Fibroblast of lung (primary cell): ENCODE measurements at regions not wholly inside any gene's neighbourhood (a gene's known extent, or its start where the extent isn't known, plus 50 kb on each side); places are given as distances from the start of the nearest gene placed in this dataset.
"Not testable (repeated sequence)": the region's sequence is repeated elsewhere in the genome, so short reads cannot be mapped to it uniquely, and the experiment has no call there.

Experiments
- DNase-seq, 2 donors: peaks; one replicate each; pipeline versions ENCODE4 v3.0.0 to v3.0.0-alpha.2; 2010; ENCODE audit warnings: low read depth in 2 of 2
- H2AFZ ChIP-seq: 2 replicates; pipeline ENCODE4 v1.5.1; 2012; ENCODE audit warnings: low read length, control low read depth, inconsistent platforms
- H3K27ac ChIP-seq: 2 replicates; pipeline ENCODE4 v1.5.1; 2011; ENCODE audit warnings: low read length, control low read depth; ENCODE audit not compliant: insufficient read depth
- H3K27me3 ChIP-seq: 2 replicates; pipeline ENCODE4 v1.5.1; 2011; ENCODE audit warnings: mild to moderate bottlenecking, low read length; ENCODE audit not compliant: control insufficient read depth, insufficient read depth
- H3K36me3 ChIP-seq: 2 replicates; pipeline ENCODE4 v1.5.1; 2011; ENCODE audit warnings: low read length; ENCODE audit not compliant: control insufficient read depth, insufficient read depth
- H3K4me1 ChIP-seq: 2 replicates; pipeline ENCODE4 v1.5.1; 2011; ENCODE audit warnings: low read length; ENCODE audit not compliant: control insufficient read depth, insufficient read depth; ENCODE audit errors: extremely low read depth
- H3K4me2 ChIP-seq: 2 replicates; pipeline ENCODE4 v1.5.1; 2011; ENCODE audit warnings: low read length, control low read depth; ENCODE audit not compliant: insufficient read depth; ENCODE audit errors: extremely low read depth
- H3K4me3 ChIP-seq, 4 experiments: fragments of 200-600 bp in 1 of 4; sonication (generic) in 1 of 4; replicated peaks in 1 of 4; 2 replicates each; pipeline ENCODE4 v1.5.1; 2011 to 2016; ENCODE audit warnings: low read length in 4 of 4, low read depth in 3 of 4, mild to moderate bottlenecking in 3 of 4, control low read depth in 2 of 4, inconsistent platforms in 1 of 4, mixed read lengths in 1 of 4; ENCODE audit not compliant: insufficient read depth in 1 of 4; ENCODE audit errors: control extremely low read depth in 1 of 4
- H3K79me2 ChIP-seq: 2 replicates; pipeline ENCODE4 v1.5.1; 2012; ENCODE audit warnings: mild to moderate bottlenecking, low read length, inconsistent platforms; ENCODE audit not compliant: control insufficient read depth, insufficient read depth
- H3K9ac ChIP-seq: 2 replicates; pipeline ENCODE4 v1.5.1; 2011; ENCODE audit warnings: mild to moderate bottlenecking, low read length, control low read depth; ENCODE audit not compliant: insufficient read depth
- H3K9me3 ChIP-seq: 2 replicates; pipeline ENCODE4 v1.5.1; 2012; ENCODE audit warnings: low read depth, low read length; ENCODE audit not compliant: control insufficient read depth, insufficient read depth
- H4K20me1 ChIP-seq: 2 replicates; pipeline ENCODE4 v1.5.1; 2011; ENCODE audit warnings: low read length; ENCODE audit not compliant: control insufficient read depth, insufficient read depth; ENCODE audit errors: extremely low read depth
- EZH2 ChIP-seq: IDR thresholded peaks from 2 replicates; pipeline ENCODE4 v1.5.1; 2012; ENCODE audit warnings: low read length, control low read depth, mild to moderate bottlenecking; ENCODE audit errors: missing control alignments
- TF ChIP-seq, protein P1 (sequence below), 2 donors: IDR thresholded peaks in 1 of 2; conservative IDR thresholded peaks in 1 of 2; 1 replicate in 1 of 2; 2 replicates in 1 of 2; pipeline ENCODE4 v1.5.1; 2011 to 2012; ENCODE audit warnings: low read length in 2 of 2, control low read depth in 1 of 2, inconsistent platforms in 1 of 2, low read depth in 1 of 2, mild to moderate bottlenecking in 1 of 2

DNA sequence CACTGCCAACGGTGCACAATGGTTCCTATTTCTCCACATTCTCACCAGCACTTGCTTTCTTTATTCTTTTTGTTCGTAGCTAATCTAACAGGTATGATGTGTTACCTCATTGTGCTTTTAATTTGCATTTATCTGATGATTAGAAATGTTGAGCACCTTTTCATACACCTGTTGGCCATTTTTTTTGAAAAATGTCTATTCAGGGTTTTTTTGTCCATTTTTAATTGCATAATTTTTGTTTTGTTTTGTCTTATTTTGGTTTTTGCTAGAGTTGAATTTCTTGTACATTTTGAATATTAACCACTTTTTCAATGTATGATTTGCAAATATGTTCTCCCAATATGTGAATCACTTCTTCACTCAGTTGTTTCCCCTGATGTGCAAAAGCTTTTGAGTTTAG, 150.6 kb downstream of the TENT5A start:
- H3K4me1 ChIP-seq = no peaks in the 10 kb centered on the region
- H3K4me2 ChIP-seq = no peak overlapping the region
- H3K4me3 ChIP-seq = no peak overlapping the region
- TF ChIP-seq, protein P1, sequence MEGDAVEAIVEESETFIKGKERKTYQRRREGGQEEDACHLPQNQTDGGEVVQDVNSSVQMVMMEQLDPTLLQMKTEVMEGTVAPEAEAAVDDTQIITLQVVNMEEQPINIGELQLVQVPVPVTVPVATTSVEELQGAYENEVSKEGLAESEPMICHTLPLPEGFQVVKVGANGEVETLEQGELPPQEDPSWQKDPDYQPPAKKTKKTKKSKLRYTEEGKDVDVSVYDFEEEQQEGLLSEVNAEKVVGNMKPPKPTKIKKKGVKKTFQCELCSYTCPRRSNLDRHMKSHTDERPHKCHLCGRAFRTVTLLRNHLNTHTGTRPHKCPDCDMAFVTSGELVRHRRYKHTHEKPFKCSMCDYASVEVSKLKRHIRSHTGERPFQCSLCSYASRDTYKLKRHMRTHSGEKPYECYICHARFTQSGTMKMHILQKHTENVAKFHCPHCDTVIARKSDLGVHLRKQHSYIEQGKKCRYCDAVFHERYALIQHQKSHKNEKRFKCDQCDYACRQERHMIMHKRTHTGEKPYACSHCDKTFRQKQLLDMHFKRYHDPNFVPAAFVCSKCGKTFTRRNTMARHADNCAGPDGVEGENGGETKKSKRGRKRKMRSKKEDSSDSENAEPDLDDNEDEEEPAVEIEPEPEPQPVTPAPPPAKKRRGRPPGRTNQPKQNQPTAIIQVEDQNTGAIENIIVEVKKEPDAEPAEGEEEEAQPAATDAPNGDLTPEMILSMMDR (conservative IDR thresholded peaks at IDR 0.05 in 1 of 2, IDR thresholded peaks at IDR 0.05 in 1 of 2; ENCODE audit: low read depth in 1 of 2, low read length in 2 of 2) = no peak
- no peak for TF ChIP-seq EZH2
- H3K9me3 ChIP-seq = no peaks in the 10 kb centered on the region
- H2AFZ ChIP-seq = no peak overlapping the region
- H3K27ac ChIP-seq = no peak overlapping the region
- no peak overlapping the region for H3K9ac ChIP-seq
- no peak for DNase-seq
- no peaks in the 10 kb centered on the region for H3K36me3 ChIP-seq
- no peaks in the 10 kb centered on the region for H4K20me1 ChIP-seq
- H3K79me2 ChIP-seq = no peaks in the 10 kb centered on the region
- H3K27me3 ChIP-seq = no peaks in the 10 kb centered on the region

DNA sequence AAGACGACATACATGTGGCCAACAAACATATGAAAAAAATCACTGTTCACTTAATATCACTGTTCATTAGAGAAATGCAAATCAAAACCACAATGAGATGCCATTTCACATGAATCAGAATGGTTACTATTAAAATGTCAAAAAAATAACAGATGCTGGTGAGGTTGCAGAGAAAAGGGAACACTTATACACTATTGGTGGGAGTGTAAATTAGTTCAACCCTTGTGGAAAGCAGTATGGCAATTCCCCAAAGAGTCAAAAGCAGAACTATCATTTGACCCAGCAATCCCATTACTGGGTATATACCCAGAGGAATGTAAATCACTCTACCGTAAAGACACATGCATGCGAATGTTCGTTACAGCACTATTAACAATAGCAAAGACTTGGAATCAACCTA, 152.0 kb downstream of the TENT5A start:
- not testable (repeated sequence) for DNase-seq, H3K4me3 ChIP-seq, H3K79me2 ChIP-seq, H3K4me2 ChIP-seq, H3K9ac ChIP-seq, H3K36me3 ChIP-seq, H3K27me3 ChIP-seq, H3K27ac ChIP-seq, H4K20me1 ChIP-seq, H3K4me1 ChIP-seq, H3K9me3 ChIP-seq, H2AFZ ChIP-seq

DNA sequence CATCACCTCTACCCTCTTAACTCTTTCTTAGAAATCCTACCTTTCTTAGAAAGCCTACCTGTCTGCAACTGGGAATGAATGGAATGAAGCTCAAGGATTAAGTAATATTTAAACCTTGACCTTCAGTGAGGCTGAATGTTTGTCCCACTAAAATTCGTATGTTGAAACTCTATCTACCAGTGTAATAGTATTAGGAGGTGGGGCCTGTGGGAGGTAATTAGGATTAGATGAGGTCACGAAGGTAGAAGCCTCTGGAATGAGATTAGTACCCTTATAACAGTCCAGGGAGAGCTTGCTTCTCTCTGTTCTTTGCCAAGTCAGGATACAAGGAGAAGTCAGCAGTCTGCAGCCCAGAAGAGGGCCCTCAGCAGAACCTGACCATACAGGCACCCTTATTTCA, 158.0 kb downstream of the TENT5A start:
- Histone ChIP-seq H3K79me2 (no peaks in the 10 kb centered on the region), H3K36me3 (no peaks in the 10 kb centered on the region), H3K4me3 (no peak overlapping the region), H3K4me1 (no peaks in the 10 kb centered on the region), H2AFZ (no peak overlapping the region), H3K9me3 (no peaks in the 10 kb centered on the region), H3K9ac (no peak overlapping the region), H3K27me3 (no peaks in the 10 kb centered on the region), H3K27ac (no peak overlapping the region), H3K4me2 (no peak overlapping the region), H4K20me1 (no peaks in the 10 kb centered on the region)
- no peak for TF ChIP-seq EZH2
- TF ChIP-seq, protein P1 (conservative IDR thresholded peaks at IDR 0.05 in 1 of 2, IDR thresholded peaks at IDR 0.05 in 1 of 2; ENCODE audit: low read depth in 1 of 2, low read length in 2 of 2) = no peak
- no peak for DNase-seq

DNA sequence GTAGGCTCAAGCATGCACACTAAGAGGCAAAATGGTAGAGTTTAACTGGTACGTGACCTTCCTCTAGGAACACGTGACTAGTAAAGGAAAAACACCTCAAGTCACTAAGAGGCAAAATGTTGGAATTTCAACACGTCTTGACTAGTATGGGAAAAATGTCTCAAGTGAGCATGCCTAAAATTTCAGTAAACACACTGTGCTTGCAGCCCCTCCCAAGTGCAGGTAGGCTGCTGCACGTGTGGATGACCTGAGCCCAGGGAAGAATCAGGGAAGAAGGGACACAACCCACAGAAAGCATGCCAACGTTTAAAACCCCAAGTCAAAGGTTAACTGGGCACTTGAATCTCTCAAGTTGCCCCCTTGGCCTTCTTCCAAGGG, 162.2 kb downstream of the TENT5A start:
- Histone ChIP-seq H3K27ac (no peak overlapping the region), H3K36me3 (no peaks in the 10 kb centered on the region), H3K79me2 (no peaks in the 10 kb centered on the region), H3K4me3 (no peak overlapping the region), H3K9me3 (no peaks in the 10 kb centered on the region), H4K20me1 (no peaks in the 10 kb centered on the region), H3K4me1 (no peaks in the 10 kb centered on the region), H2AFZ (no peak overlapping the region), H3K4me2 (no peak overlapping the region), H3K27me3 (no peaks in the 10 kb centered on the region), H3K9ac (no peak overlapping the region)
- no peak for TF ChIP-seq EZH2
- TF ChIP-seq, protein P1 (conservative IDR thresholded peaks at IDR 0.05 in 1 of 2, IDR thresholded peaks at IDR 0.05 in 1 of 2; ENCODE audit: low read depth in 1 of 2, low read length in 2 of 2) = no peak
- no peak for DNase-seq
